Endothelial cell of umbilical vein (primary cell): ENCODE measurements at regions not wholly inside any gene's neighbourhood (a gene's known extent, or its start where the extent isn't known, plus 50 kb on each side); places are given as distances from the start of the nearest gene placed in this dataset.
"Not testable (repeated sequence)": the region's sequence is repeated elsewhere in the genome, so short reads cannot be mapped to it uniquely, and the experiment has no call there.

Experiments
- BruUV-seq: library from RNA; stranded (reverse); fragments of 400-500 nt; replicated peaks from 2 replicates; lab custom pipeline; 2021; lab: Mats Ljungman, UMichigan
- CTCF ChIA-PET: fragments of 300-600, 350-600 bp; sonication (Branson Sonifier 250); formaldehyde crosslinking; loops from one replicate; lab custom pipeline; 2021; ENCODE audit warnings: antibody characterized with exemption, inconsistent platforms; lab: Charles Lee
- POLR2A ChIA-PET: fragments of 300-600, 350-600 bp; sonication (Branson Sonifier 250); formaldehyde crosslinking; loops from one replicate; lab custom pipeline; 2021; ENCODE audit warnings: antibody characterized with exemption, inconsistent platforms; lab: Charles Lee
- DNase-seq: peaks from one replicate; pipeline ENCODE4 v3.0.0-alpha.2; 2011; ENCODE audit warnings: low read depth, low spot score
- FAIRE-seq: peaks from 2 replicates; lab custom pipeline; 2011; peaks lifted over from hg19 to GRCh38; lab: Jason Lieb, UNC
- H2AFZ ChIP-seq: 2 replicates; pipeline ENCODE4 v1.6.0; 2012; ENCODE audit warnings: low read depth, low read length, control low read depth, inconsistent platforms
- H3K27ac ChIP-seq: 2 replicates; pipeline ENCODE4 v1.5.1; 2011; ENCODE audit warnings: low read depth, mild to moderate bottlenecking, control low read depth, low read length, moderate library complexity; ENCODE audit not compliant: insufficient read depth
- H3K27me3 ChIP-seq, 2 experiments: 2 replicates each; pipeline versions ENCODE4 v1.6.0 to v1.6.1; 2011; ENCODE audit warnings: low read length in 2 of 2, mixed read lengths in 1 of 2; ENCODE audit not compliant: control insufficient read depth in 2 of 2, insufficient read depth in 2 of 2
- H3K36me3 ChIP-seq, 2 experiments: 2 replicates in 1 of 2; 3 replicates in 1 of 2; pipeline ENCODE4 v1.5.1; 2011; ENCODE audit warnings: low read length in 2 of 2, mild to moderate bottlenecking in 1 of 2, moderate library complexity in 1 of 2; ENCODE audit not compliant: control insufficient read depth in 2 of 2, insufficient read depth in 2 of 2; ENCODE audit errors: extremely low read depth in 1 of 2
- H3K4me1 ChIP-seq: 3 replicates; pipeline ENCODE4 v1.5.1; 2011; ENCODE audit warnings: mild to moderate bottlenecking, low read length; ENCODE audit not compliant: control insufficient read depth, insufficient read depth; ENCODE audit errors: extremely low read depth
- H3K4me2 ChIP-seq: 2 replicates; pipeline ENCODE4 v1.6.1; 2011; ENCODE audit warnings: low read length, control low read depth, mixed read lengths; ENCODE audit not compliant: insufficient read depth
- H3K4me3 ChIP-seq, 3 experiments: fragments of 200-600 bp in 1 of 3; sonication (generic), shearing (Covaris generic) in 1 of 3; replicated peaks in 1 of 3; 2 replicates each; pipeline ENCODE4 v1.5.1; 2011 to 2016; ENCODE audit warnings: control low read depth in 3 of 3, low read length in 3 of 3, mild to moderate bottlenecking in 2 of 3, inconsistent platforms in 1 of 3, low read depth in 1 of 3, moderate library complexity in 1 of 3; ENCODE audit not compliant: insufficient read depth in 1 of 3
- H3K79me2 ChIP-seq: 2 replicates; pipeline ENCODE4 v1.6.0; 2012; ENCODE audit warnings: low read length, inconsistent platforms; ENCODE audit not compliant: control insufficient read depth, insufficient read depth
- H3K9ac ChIP-seq: replicated peaks from 2 replicates; pipeline ENCODE3; 2011; ENCODE audit warnings: low read length, control low read depth; ENCODE audit not compliant: insufficient read depth; ENCODE audit errors: extremely low read depth
- H3K9me1 ChIP-seq: replicated peaks from 3 replicates; pipeline ENCODE4 v1.6.0; 2011; ENCODE audit warnings: mild to moderate bottlenecking, low read length; ENCODE audit not compliant: control insufficient read depth, insufficient read depth; ENCODE audit errors: extremely low read depth
- H3K9me3 ChIP-seq: replicated peaks from 2 replicates; pipeline ENCODE4 v1.5.1; 2012; ENCODE audit warnings: low read length, inconsistent platforms; ENCODE audit not compliant: control insufficient read depth, insufficient read depth
- H4K20me1 ChIP-seq: replicated peaks from 2 replicates; pipeline ENCODE3; 2011; ENCODE audit warnings: mild to moderate bottlenecking, low read length; ENCODE audit not compliant: control insufficient read depth, insufficient read depth; ENCODE audit errors: extremely low read depth
- CTCF ChIP-seq, 2 donors: IDR thresholded peaks; 1 replicate in 1 of 2; 2 replicates in 1 of 2; pipeline ENCODE4 v1.5.1; 2011; ENCODE audit warnings: low read length in 2 of 2, mild to moderate bottlenecking in 2 of 2, moderate library complexity in 2 of 2, control low read depth in 1 of 2, inconsistent platforms in 1 of 2, low read depth in 1 of 2; ENCODE audit not compliant: insufficient read depth in 1 of 2; ENCODE audit errors: extremely low read depth in 1 of 2
- EZH2 ChIP-seq: IDR thresholded peaks from 2 replicates; pipeline ENCODE4 v1.6.1; 2012; ENCODE audit warnings: borderline replicate concordance, low read depth, mild to moderate bottlenecking, moderate library complexity, low read length, inconsistent platforms; ENCODE audit not compliant: severe bottlenecking
- FOS ChIP-seq: IDR thresholded peaks from 2 replicates; pipeline ENCODE4 v1.6.1; 2011; ENCODE audit warnings: mild to moderate bottlenecking, low read length, moderate library complexity, borderline replicate concordance; ENCODE audit not compliant: insufficient read depth
- GATA2 ChIP-seq: IDR thresholded peaks from 2 replicates; pipeline ENCODE4 v1.7.0; 2011; ENCODE audit warnings: low read depth, mild to moderate bottlenecking, moderate library complexity, mixed read lengths, low read length; ENCODE audit not compliant: insufficient read length, insufficient read depth
- JUN ChIP-seq: IDR thresholded peaks from 2 replicates; pipeline ENCODE4 v1.6.1; 2011; ENCODE audit warnings: borderline replicate concordance, low read depth; ENCODE audit not compliant: insufficient read length, insufficient read depth
- MAX ChIP-seq: IDR thresholded peaks from 2 replicates; pipeline ENCODE4 v1.6.1; 2011; ENCODE audit not compliant: insufficient read depth, insufficient read length
- MYC ChIP-seq: IDR thresholded peaks from one replicate; pipeline ENCODE4 v1.6.1; 2011; ENCODE audit warnings: mild to moderate bottlenecking, low read depth, low read length
- POLR2A ChIP-seq: IDR thresholded peaks from 2 replicates; pipeline ENCODE4 v1.6.1; 2012; ENCODE audit warnings: low read depth, mild to moderate bottlenecking, control low read depth, low read length
- POLR2AphosphoS5 ChIP-seq: IDR thresholded peaks from 2 replicates; pipeline ENCODE4 v1.6.1; 2012; ENCODE audit warnings: low read depth, mild to moderate bottlenecking, control low read depth, low read length, moderate library complexity; ENCODE audit not compliant: insufficient read depth
- dilution Hi-C: fragments of 300-500 bp; cut with MboI; formaldehyde crosslinking; loops from one replicate; pipeline ENCODE4 v1.15.0; 2019; ENCODE audit warnings: low sequenced_read_pairs; ENCODE audit not compliant: extremely low pct_ligation_motif_present
- intact Hi-C: fragments of 100-400 bp; cut with micrococcal nuclease; formaldehyde crosslinking; loops from one replicate; pipeline ENCODE4 v1.10.0; 2022

GRCh38 chr1:232868793-232869491 is 63.7 kb downstream of the MAP10 start:
- H3K79me2 ChIP-seq = no peaks in the 10 kb centered on the region
- dilution Hi-C loops (no loop called here), intact Hi-C loops (no loop called here)
- no peak overlapping the region for H3K4me3 ChIP-seq
- H3K36me3 ChIP-seq = no peaks in the 10 kb centered on the region
- FAIRE-seq (no peak), DNase-seq (no peak)
- H3K27me3 ChIP-seq = no peaks in the 10 kb centered on the region
- no peak overlapping the region for H3K4me2 ChIP-seq
- H4K20me1 ChIP-seq = no peaks in the 10 kb centered on the region
- TSS peak; percentile 55 for BruUV-seq
- no peak overlapping the region for H3K9ac ChIP-seq
- no peak overlapping the region for H2AFZ ChIP-seq
- no peaks in the 10 kb centered on the region for H3K4me1 ChIP-seq
- TF ChIP-seq MAX (no peak), POLR2A (no peak), CTCF (IDR thresholded peaks at IDR 0.05; ENCODE audit: extremely low read depth in 1 of 2, insufficient read depth in 1 of 2, low read depth in 1 of 2, low read length in 2 of 2) (no peak), EZH2 (no peak), MYC (no peak), GATA2 (no peak), JUN (no peak), POLR2AphosphoS5 (no peak), FOS (no peak)
- ChIA-PET POLR2A (no interaction called here), CTCF (interaction anchor here (1.3 kb wide), 1 partner anchor 20 kb away, joined by 3 read pairs; no protein-coding TSS in a partner anchor)
- no peak overlapping the region for H3K27ac ChIP-seq
- no peaks in the 10 kb centered on the region for H3K9me1 ChIP-seq
- no peaks in the 10 kb centered on the region for H3K9me3 ChIP-seq

- H3K9ac ChIP-seq, H3K9me3 ChIP-seq, H3K4me3 ChIP-seq, H3K27ac ChIP-seq, H3K79me2 ChIP-seq, H3K36me3 ChIP-seq, H3K27me3 ChIP-seq, H2AFZ ChIP-seq, DNase-seq, FAIRE-seq, BruUV-seq, H3K4me1 ChIP-seq, H4K20me1 ChIP-seq, H3K4me2 ChIP-seq, dilution Hi-C loops, H3K9me1 ChIP-seq, POLR2A ChIA-PET, intact Hi-C loops: not testable (repeated sequence)
- CTCF ChIA-PET = interaction anchor here (0.8 kb wide), 1 partner anchor 9 kb away, joined by 3 read pairs; no protein-coding TSS in a partner anchor
Observed at GRCh38 chr1:232871291-232871969, 66.2 kb downstream of the MAP10 start.
